Uterus (tissue), 2 donors: ENCODE measurements at regions not wholly inside any gene's neighbourhood (a gene's known extent, or its start where the extent isn't known, plus 50 kb on each side); places are given as distances from the start of the nearest gene placed in this dataset.

Experiments
- POLR2A ChIP-seq, 2 donors: fragments of 450-650 bp; IDR thresholded peaks; one replicate each; pipeline ENCODE4 v1.6.1; 2016; ENCODE audit warnings: antibody characterized with exemption in 2 of 2, mild to moderate bottlenecking in 1 of 2, moderate library complexity in 1 of 2
- TF ChIP-seq, protein P1 (sequence below), 4 experiments: fragments of 200-600 bp in 2 of 4; fragments of 450-650 bp in 2 of 4; sonication (generic) in 2 of 4; IDR thresholded peaks; one replicate each; pipeline ENCODE4 v1.5.1; 2016 to 2019; ENCODE audit warnings: antibody characterized with exemption in 4 of 4, mild to moderate bottlenecking in 2 of 4, moderate library complexity in 1 of 4

DNA sequence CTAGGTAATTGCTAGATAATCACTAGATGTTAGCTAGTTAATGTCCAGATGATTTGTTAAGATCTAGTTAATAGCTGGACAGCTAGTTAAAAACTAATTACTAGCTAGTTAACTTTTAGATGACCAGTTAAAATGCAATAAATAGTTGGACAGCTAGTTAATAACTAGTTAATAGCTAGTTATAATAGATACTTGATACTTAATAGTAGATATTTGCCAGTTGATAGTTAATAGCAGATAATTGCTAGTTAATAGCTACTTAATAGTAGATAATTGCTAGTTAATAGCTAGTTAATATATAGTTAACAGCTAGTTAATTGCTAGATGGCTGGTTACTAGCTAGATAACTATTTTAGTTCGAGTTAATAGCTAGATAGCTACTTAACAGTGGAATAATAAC lies 631.4 kb upstream of the CT83 start:
- TF ChIP-seq, protein P1, sequence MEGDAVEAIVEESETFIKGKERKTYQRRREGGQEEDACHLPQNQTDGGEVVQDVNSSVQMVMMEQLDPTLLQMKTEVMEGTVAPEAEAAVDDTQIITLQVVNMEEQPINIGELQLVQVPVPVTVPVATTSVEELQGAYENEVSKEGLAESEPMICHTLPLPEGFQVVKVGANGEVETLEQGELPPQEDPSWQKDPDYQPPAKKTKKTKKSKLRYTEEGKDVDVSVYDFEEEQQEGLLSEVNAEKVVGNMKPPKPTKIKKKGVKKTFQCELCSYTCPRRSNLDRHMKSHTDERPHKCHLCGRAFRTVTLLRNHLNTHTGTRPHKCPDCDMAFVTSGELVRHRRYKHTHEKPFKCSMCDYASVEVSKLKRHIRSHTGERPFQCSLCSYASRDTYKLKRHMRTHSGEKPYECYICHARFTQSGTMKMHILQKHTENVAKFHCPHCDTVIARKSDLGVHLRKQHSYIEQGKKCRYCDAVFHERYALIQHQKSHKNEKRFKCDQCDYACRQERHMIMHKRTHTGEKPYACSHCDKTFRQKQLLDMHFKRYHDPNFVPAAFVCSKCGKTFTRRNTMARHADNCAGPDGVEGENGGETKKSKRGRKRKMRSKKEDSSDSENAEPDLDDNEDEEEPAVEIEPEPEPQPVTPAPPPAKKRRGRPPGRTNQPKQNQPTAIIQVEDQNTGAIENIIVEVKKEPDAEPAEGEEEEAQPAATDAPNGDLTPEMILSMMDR (IDR thresholded peaks at IDR 0.05): no peak
- TF ChIP-seq POLR2A (IDR thresholded peaks at IDR 0.05): no peak
